ENCODE measurements at regions not wholly inside any gene's neighbourhood (a gene's known extent, or its start where the extent isn't known, plus 50 kb on each side); places are given as distances from the start of the nearest gene placed in this dataset.

GRCh38 chr3:72323773-72324172 lies 524.5 kb downstream of the SHQ1 start:
- H3K4me3 ChIP-seq (ENCODE audit: low read depth, low read length): no peak overlapping the region
- DNase-seq (ENCODE audit: low read depth): no peak
- TF ChIP-seq MYC (IDR thresholded peaks at IDR 0.05; ENCODE audit: low read depth, low read length): no peak
- TF ChIP-seq POLR2A (IDR thresholded peaks at IDR 0.05; ENCODE audit: extremely low read depth, insufficient read length): no peak
- no peak for TF ChIP-seq CTCF (IDR thresholded peaks at IDR 0.05; ENCODE audit: low read depth, low read length)
- TF ChIP-seq MAX (IDR thresholded peaks at IDR 0.05; ENCODE audit: low read depth, low read length): no peak

GRCh38 chr3:72322264-72322976 lies 525.8 kb downstream of the SHQ1 start:
- DNase-seq (ENCODE audit: low read depth): peak; percentile 64
- TF ChIP-seq MYC (IDR thresholded peaks at IDR 0.05; ENCODE audit: low read depth, low read length): no peak
- TF ChIP-seq MAX (IDR thresholded peaks at IDR 0.05; ENCODE audit: low read depth, low read length): peak; percentile 83
- no peak for TF ChIP-seq POLR2A (IDR thresholded peaks at IDR 0.05; ENCODE audit: extremely low read depth, insufficient read length)
- no peak for TF ChIP-seq CTCF (IDR thresholded peaks at IDR 0.05; ENCODE audit: low read depth, low read length)
- H3K4me3 ChIP-seq (ENCODE audit: low read depth, low read length): no peak overlapping the region

GRCh38 chr3:72320955-72321303 lies 527.3 kb downstream of the SHQ1 start:
- TF ChIP-seq MYC (IDR thresholded peaks at IDR 0.05; ENCODE audit: low read depth, low read length): no peak
- TF ChIP-seq MAX (IDR thresholded peaks at IDR 0.05; ENCODE audit: low read depth, low read length): no peak
- no peak for TF ChIP-seq POLR2A (IDR thresholded peaks at IDR 0.05; ENCODE audit: extremely low read depth, insufficient read length)
- no peak for TF ChIP-seq CTCF (IDR thresholded peaks at IDR 0.05; ENCODE audit: low read depth, low read length)
- H3K4me3 ChIP-seq (ENCODE audit: low read depth, low read length): no peak overlapping the region
- no peak for DNase-seq (ENCODE audit: low read depth)

GRCh38 chr3:72320095-72320954 lies 527.9 kb downstream of the SHQ1 start:
- no peak for TF ChIP-seq MAX (IDR thresholded peaks at IDR 0.05; ENCODE audit: low read depth, low read length)
- TF ChIP-seq MYC (IDR thresholded peaks at IDR 0.05; ENCODE audit: low read depth, low read length): no peak
- TF ChIP-seq POLR2A (IDR thresholded peaks at IDR 0.05; ENCODE audit: extremely low read depth, insufficient read length): no peak
- TF ChIP-seq CTCF (IDR thresholded peaks at IDR 0.05; ENCODE audit: low read depth, low read length): no peak
- H3K4me3 ChIP-seq (ENCODE audit: low read depth, low read length): no peak overlapping the region
- DNase-seq (ENCODE audit: low read depth): no peak

- peak; percentile 59 for DNase-seq (ENCODE audit: low read depth)
- H3K4me3 ChIP-seq (ENCODE audit: low read depth, low read length): no peak overlapping the region
- no peak for TF ChIP-seq CTCF (IDR thresholded peaks at IDR 0.05; ENCODE audit: low read depth, low read length)
- TF ChIP-seq MAX (IDR thresholded peaks at IDR 0.05; ENCODE audit: low read depth, low read length): no peak
- TF ChIP-seq MYC (IDR thresholded peaks at IDR 0.05; ENCODE audit: low read depth, low read length): no peak
- no peak for TF ChIP-seq POLR2A (IDR thresholded peaks at IDR 0.05; ENCODE audit: extremely low read depth, insufficient read length)
These were observed 528.8 kb downstream of the SHQ1 start for GRCh38 chr3:72319194-72320094.
